GM21515 (cell line): ENCODE measurements at regions not wholly inside any gene's neighbourhood (a gene's known extent, or its start where the extent isn't known, plus 50 kb on each side); places are given as distances from the start of the nearest gene placed in this dataset.

ENCODE experiments used
- ATAC-seq: cut with Tn5 transposase; IDR thresholded peaks from one replicate; pipeline ENCODE4 v1.9.1; 2021; ENCODE audit not compliant: unreplicated experiment

GRCh38 chr6:22878706-22879105 lies 309.3 kb downstream of the HDGFL1 start:
- no peak for ATAC-seq

GRCh38 chr6:22880686-22881433 lies 311.5 kb downstream of the HDGFL1 start:
- no peak for ATAC-seq

GRCh38 chr6:22882581-22882980 lies 313.2 kb downstream of the HDGFL1 start:
- no peak for ATAC-seq

GRCh38 chr6:22883061-22883717 lies 313.8 kb downstream of the HDGFL1 start:
- ATAC-seq, result no peak

GRCh38 chr6:22884456-22884855 lies 315.1 kb downstream of the HDGFL1 start:
- no peak for ATAC-seq

GRCh38 chr6:22886650-22887581 lies 317.6 kb downstream of the HDGFL1 start:
- no peak for ATAC-seq

GRCh38 chr6:22888163-22888752 lies 318.9 kb downstream of the HDGFL1 start:
- no peak for ATAC-seq

GRCh38 chr6:22891934-22892333 lies 322.6 kb downstream of the HDGFL1 start:
- no peak for ATAC-seq

GRCh38 chr6:22892452-22892851 lies 323.1 kb downstream of the HDGFL1 start:
- ATAC-seq, result no peak

- no peak for ATAC-seq
Observed at GRCh38 chr6:22896696-22897095, 327.3 kb downstream of the HDGFL1 start.

- ATAC-seq, result no peak
Observed at GRCh38 chr6:22899426-22899825, 330.1 kb downstream of the HDGFL1 start.

GRCh38 chr6:22903826-22904225 lies 334.5 kb downstream of the HDGFL1 start:
- ATAC-seq, result no peak

- ATAC-seq, result no peak
Observed at GRCh38 chr6:22904431-22904830, 335.1 kb downstream of the HDGFL1 start.

- no peak for ATAC-seq
Observed at GRCh38 chr6:22906091-22906549, 336.8 kb downstream of the HDGFL1 start.

- no peak for ATAC-seq
Observed at GRCh38 chr6:22907085-22907484, 337.7 kb downstream of the HDGFL1 start.

GRCh38 chr6:22910370-22910769 lies 341.0 kb downstream of the HDGFL1 start:
- no peak for ATAC-seq

GRCh38 chr6:22913612-22914011 lies 344.2 kb downstream of the HDGFL1 start:
- ATAC-seq, result no peak

GRCh38 chr6:22917344-22917743 lies 348.0 kb downstream of the HDGFL1 start:
- no peak for ATAC-seq

- no peak for ATAC-seq
Observed at GRCh38 chr6:22921828-22922227, 352.5 kb downstream of the HDGFL1 start.

- ATAC-seq, result no peak
Observed at GRCh38 chr6:22925304-22925835, 356.0 kb downstream of the HDGFL1 start.
